Activated naive CD4-positive, alpha-beta T cell treated with anti-CD3 and anti-CD28 coated beads, Interleukin-2, amount 10 ng/mL, durations not matched to agents 7 days and 5 days (primary cell): ENCODE measurements at regions not wholly inside any gene's neighbourhood (a gene's known extent, or its start where the extent isn't known, plus 50 kb on each side); places are given as distances from the start of the nearest gene placed in this dataset.
"Not testable (repeated sequence)": the region's sequence is repeated elsewhere in the genome, so short reads cannot be mapped to it uniquely, and the experiment has no call there.

Experiments
- CTCF ChIA-PET: fragments of 350-600 bp; sonication (Branson Sonifier 250); formaldehyde crosslinking; loops from one replicate; lab custom pipeline; 2021; ENCODE audit warnings: antibody characterized with exemption; lab: Charles Lee
- DNase-seq: peaks from one replicate; pipeline ENCODE4 v3.0.0-alpha.2; 2020
- H3K27ac Mint-ChIP-seq: one replicate; pipeline ENCODE4 v1.8.0; 2021; ENCODE audit warnings: mild to moderate bottlenecking, moderate library complexity, mixed read lengths
- H3K27me3 Mint-ChIP-seq: one replicate; pipeline ENCODE4 v1.8.0; 2021; ENCODE audit warnings: mild to moderate bottlenecking, mixed read lengths
- H3K36me3 Mint-ChIP-seq: one replicate; pipeline ENCODE4 v1.8.0; 2021; ENCODE audit warnings: mixed read lengths
- H3K4me1 Mint-ChIP-seq: one replicate; pipeline ENCODE4 v1.8.0; 2021; ENCODE audit warnings: mixed read lengths
- H3K4me3 Mint-ChIP-seq: one replicate; pipeline ENCODE4 v1.8.0; 2021; ENCODE audit warnings: mild to moderate bottlenecking, moderate library complexity, mixed read lengths
- H3K9me3 Mint-ChIP-seq: one replicate; pipeline ENCODE4 v1.8.0; 2021; ENCODE audit warnings: mixed read lengths

GRCh38 chr13:50389726-50390125 lies 374.5 kb downstream of the KCNRG start:
- Mint-ChIP-seq H3K4me3 (no peak overlapping the region), H3K4me1 (peaks cover under 1% of the 10 kb centered on the region), H3K9me3 (no peaks in the 10 kb centered on the region), H3K36me3 (no peaks in the 10 kb centered on the region), H3K27me3 (peaks cover 20% of the 10 kb centered on the region), H3K27ac (no peak overlapping the region)
- no peak for DNase-seq
- CTCF ChIA-PET = interaction anchor here (1.6 kb wide), 1 partner anchor 9 kb away, joined by 3 read pairs; no protein-coding TSS in a partner anchor

- Mint-ChIP-seq H3K27ac (no peak overlapping the region), H3K36me3 (no peaks in the 10 kb centered on the region), H3K9me3 (no peaks in the 10 kb centered on the region), H3K4me1 (no peaks in the 10 kb centered on the region), H3K27me3 (peaks cover 20% of the 10 kb centered on the region), H3K4me3 (no peak overlapping the region)
- DNase-seq = no peak
- CTCF ChIA-PET = no interaction called here
These were observed 375.4 kb downstream of the KCNRG start for GRCh38 chr13:50390503-50391248.

- CTCF ChIA-PET = no interaction called here
- H3K4me1 Mint-ChIP-seq = no peaks in the 10 kb centered on the region
- H3K27ac Mint-ChIP-seq = no peak overlapping the region
- DNase-seq = no peak
- peaks cover 16% of the 10 kb centered on the region for H3K27me3 Mint-ChIP-seq
- no peak overlapping the region for H3K4me3 Mint-ChIP-seq
- H3K36me3 Mint-ChIP-seq = no peaks in the 10 kb centered on the region
- H3K9me3 Mint-ChIP-seq = no peaks in the 10 kb centered on the region
These were observed 377.7 kb downstream of the KCNRG start for GRCh38 chr13:50392977-50393376.

- Mint-ChIP-seq H3K27ac (no peak overlapping the region), H3K4me3 (no peak overlapping the region), H3K4me1 (no peaks in the 10 kb centered on the region), H3K36me3 (no peaks in the 10 kb centered on the region), H3K9me3 (no peaks in the 10 kb centered on the region), H3K27me3 (peaks cover 15% of the 10 kb centered on the region)
- CTCF ChIA-PET = no interaction called here
- DNase-seq = no peak
These were observed 378.4 kb downstream of the KCNRG start for GRCh38 chr13:50393628-50394027.

GRCh38 chr13:50396001-50396400 lies 380.8 kb downstream of the KCNRG start:
- no peaks in the 10 kb centered on the region for H3K9me3 Mint-ChIP-seq
- H3K27ac Mint-ChIP-seq = no peak overlapping the region

GRCh38 chr13:50396618-50397017 lies 381.4 kb downstream of the KCNRG start:
- H3K9me3 Mint-ChIP-seq, H3K4me3 Mint-ChIP-seq, CTCF ChIA-PET, DNase-seq, H3K27ac Mint-ChIP-seq, H3K36me3 Mint-ChIP-seq, H3K4me1 Mint-ChIP-seq: not testable (repeated sequence)
- H3K27me3 Mint-ChIP-seq = peaks cover 12% of the 10 kb centered on the region

More at GRCh38 chr13:50396001-50396400, 380.8 kb downstream of the KCNRG start:
- H3K4me3 Mint-ChIP-seq = no peak overlapping the region
- peaks cover 12% of the 10 kb centered on the region for H3K27me3 Mint-ChIP-seq
- CTCF ChIA-PET = no interaction called here
- no peaks in the 10 kb centered on the region for H3K36me3 Mint-ChIP-seq
- H3K4me1 Mint-ChIP-seq = no peaks in the 10 kb centered on the region
- DNase-seq = no peak

- Mint-ChIP-seq H3K4me1 (no peaks in the 10 kb centered on the region), H3K27me3 (peaks cover 21% of the 10 kb centered on the region), H3K36me3 (no peaks in the 10 kb centered on the region), H3K27ac (no peak overlapping the region), H3K4me3 (no peak overlapping the region), H3K9me3 (no peaks in the 10 kb centered on the region)
- CTCF ChIA-PET = no interaction called here
- DNase-seq = no peak
These were observed 384.9 kb downstream of the KCNRG start for GRCh38 chr13:50400035-50400726.

- peaks cover 23% of the 10 kb centered on the region for H3K27me3 Mint-ChIP-seq
- no peak overlapping the region for H3K27ac Mint-ChIP-seq
- H3K36me3 Mint-ChIP-seq = no peaks in the 10 kb centered on the region
- CTCF ChIA-PET = no interaction called here
- H3K9me3 Mint-ChIP-seq = no peaks in the 10 kb centered on the region
- DNase-seq = no peak
- no peaks in the 10 kb centered on the region for H3K4me1 Mint-ChIP-seq
- H3K4me3 Mint-ChIP-seq = no peak overlapping the region
These were observed 385.8 kb downstream of the KCNRG start for GRCh38 chr13:50401049-50401505.

- Mint-ChIP-seq H3K27ac (no peak overlapping the region), H3K9me3 (no peaks in the 10 kb centered on the region), H3K27me3 (peaks cover 29% of the 10 kb centered on the region), H3K36me3 (no peaks in the 10 kb centered on the region), H3K4me1 (no peaks in the 10 kb centered on the region), H3K4me3 (no peak overlapping the region)
- CTCF ChIA-PET = no interaction called here
- DNase-seq = no peak
These were observed 386.6 kb downstream of the KCNRG start for GRCh38 chr13:50401721-50402465.

- CTCF ChIA-PET = no interaction called here
- H3K27ac Mint-ChIP-seq = no peak overlapping the region
- no peak for DNase-seq
- H3K4me1 Mint-ChIP-seq = no peaks in the 10 kb centered on the region
- H3K36me3 Mint-ChIP-seq = no peaks in the 10 kb centered on the region
- peaks cover 28% of the 10 kb centered on the region for H3K27me3 Mint-ChIP-seq
- no peak overlapping the region for H3K4me3 Mint-ChIP-seq
- H3K9me3 Mint-ChIP-seq = no peaks in the 10 kb centered on the region
These were observed 388.1 kb downstream of the KCNRG start for GRCh38 chr13:50403311-50403710.

- Mint-ChIP-seq H3K4me1 (no peaks in the 10 kb centered on the region), H3K9me3 (no peaks in the 10 kb centered on the region), H3K4me3 (no peak overlapping the region), H3K36me3 (no peaks in the 10 kb centered on the region), H3K27me3 (peaks cover 30% of the 10 kb centered on the region), H3K27ac (no peak overlapping the region)
- DNase-seq = no peak
- CTCF ChIA-PET = no interaction called here
These were observed 388.9 kb downstream of the KCNRG start for GRCh38 chr13:50404116-50404515.

- CTCF ChIA-PET = no interaction called here
- H3K27me3 Mint-ChIP-seq = peaks cover 32% of the 10 kb centered on the region
- no peaks in the 10 kb centered on the region for H3K4me1 Mint-ChIP-seq
- DNase-seq = no peak
- H3K36me3 Mint-ChIP-seq = no peaks in the 10 kb centered on the region
- no peak overlapping the region for H3K27ac Mint-ChIP-seq
- H3K9me3 Mint-ChIP-seq = no peaks in the 10 kb centered on the region
- no peak overlapping the region for H3K4me3 Mint-ChIP-seq
These were observed 389.5 kb downstream of the KCNRG start for GRCh38 chr13:50404769-50405168.

- H3K27me3 Mint-ChIP-seq = peaks cover 42% of the 10 kb centered on the region
- H3K27ac Mint-ChIP-seq = no peak overlapping the region
- no peaks in the 10 kb centered on the region for H3K36me3 Mint-ChIP-seq
- H3K4me1 Mint-ChIP-seq = no peaks in the 10 kb centered on the region
- no peak for DNase-seq
- H3K9me3 Mint-ChIP-seq = no peaks in the 10 kb centered on the region
- no peak overlapping the region for H3K4me3 Mint-ChIP-seq
- CTCF ChIA-PET = no interaction called here
These were observed 391.6 kb downstream of the KCNRG start for GRCh38 chr13:50406831-50407230.

- Mint-ChIP-seq H3K36me3 (no peaks in the 10 kb centered on the region), H3K4me3 (no peak overlapping the region), H3K9me3 (no peaks in the 10 kb centered on the region), H3K4me1 (no peaks in the 10 kb centered on the region), H3K27ac (no peak overlapping the region), H3K27me3 (peaks cover 33% of the 10 kb centered on the region)
- CTCF ChIA-PET = no interaction called here
- DNase-seq = no peak
These were observed 392.8 kb downstream of the KCNRG start for GRCh38 chr13:50408068-50408467.
